ENCODE measurements at regions not wholly inside any gene's neighbourhood (a gene's known extent, or its start where the extent isn't known, plus 50 kb on each side); places are given as distances from the start of the nearest gene placed in this dataset.

GRCh38 chr12:90621927-90622326 is 333.0 kb downstream of the CCER1 start:
- ATAC-seq = no peak
- intact Hi-C loops (cut with DNase I) = no loop called here

GRCh38 chr12:90619943-90620342 is 335.0 kb downstream of the CCER1 start:
- ATAC-seq = no peak

More at GRCh38 chr12:90621927-90622326, 333.0 kb downstream of the CCER1 start:
- no peak for TF ChIP-seq CTCF (IDR thresholded peaks at IDR 0.05)
- no peak overlapping the region for H3K4me3 ChIP-seq
- no peaks in the 10 kb centered on the region for H3K4me1 ChIP-seq
- H3K9me3 ChIP-seq = no peaks in the 10 kb centered on the region
- H3K27ac ChIP-seq = no peak overlapping the region
- H3K27me3 ChIP-seq (ENCODE audit: low read depth) = no peaks in the 10 kb centered on the region
- H3K36me3 ChIP-seq = no peaks in the 10 kb centered on the region
- DNase-seq = no peak

DNA sequence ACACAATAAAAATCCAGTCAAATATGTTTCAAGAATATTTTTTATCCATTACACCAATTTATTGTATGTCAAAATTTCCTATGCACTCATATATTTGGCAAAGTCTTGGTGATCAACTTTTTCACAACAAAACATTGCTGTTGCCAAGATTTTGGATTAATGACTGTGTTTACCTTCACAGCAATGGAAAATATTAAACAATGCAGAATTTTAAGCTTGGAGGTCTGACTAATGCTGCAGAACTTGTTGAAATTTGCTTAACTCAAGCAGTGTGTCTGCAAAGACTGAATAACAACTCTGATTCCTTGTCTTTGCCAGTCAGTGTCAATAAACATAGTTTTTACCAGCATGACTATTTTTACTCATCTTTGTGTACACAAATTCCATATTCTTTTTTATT is 336.4 kb downstream of the CCER1 start:
- Histone ChIP-seq H3K27ac (no peak overlapping the region), H3K4me3 (no peak overlapping the region), H3K4me1 (no peaks in the 10 kb centered on the region), H3K36me3 (no peaks in the 10 kb centered on the region), H3K9me3 (no peaks in the 10 kb centered on the region), H3K27me3 (ENCODE audit: low read depth) (no peaks in the 10 kb centered on the region)
- TF ChIP-seq CTCF (IDR thresholded peaks at IDR 0.05) = no peak
- ATAC-seq (no peak), DNase-seq (no peak)
- intact Hi-C loops (cut with DNase I) = no loop called here

More at GRCh38 chr12:90619943-90620342, 335.0 kb downstream of the CCER1 start:
- no peak for TF ChIP-seq CTCF (IDR thresholded peaks at IDR 0.05)
- intact Hi-C loops (cut with DNase I) = no loop called here
- no peaks in the 10 kb centered on the region for H3K36me3 ChIP-seq
- H3K4me1 ChIP-seq = no peaks in the 10 kb centered on the region
- H3K9me3 ChIP-seq = no peaks in the 10 kb centered on the region
- no peak for DNase-seq
- H3K27ac ChIP-seq = no peak overlapping the region
- no peak overlapping the region for H3K4me3 ChIP-seq
- no peaks in the 10 kb centered on the region for H3K27me3 ChIP-seq (ENCODE audit: low read depth)

DNA sequence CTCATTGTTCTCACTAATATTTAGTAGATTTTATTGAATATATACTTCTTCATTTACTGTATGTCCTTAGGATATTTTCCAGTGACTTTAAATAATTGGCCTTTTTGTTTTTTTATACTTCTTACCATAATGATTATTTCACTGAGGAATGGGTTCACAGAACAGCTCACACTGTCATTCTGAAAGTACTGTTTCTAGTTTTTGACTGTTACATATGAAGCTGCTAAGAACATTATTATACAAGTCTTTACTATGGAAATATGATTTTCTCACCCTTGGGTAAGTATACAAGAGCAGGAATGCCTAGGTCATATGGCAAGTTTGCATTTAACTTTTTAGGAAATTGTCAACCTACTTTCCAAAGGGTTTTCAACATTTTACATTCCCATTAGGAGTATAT is 343.1 kb downstream of the CCER1 start:
- no peak overlapping the region for H3K4me3 ChIP-seq
- intact Hi-C loops (cut with DNase I) = no loop called here
- H3K4me1 ChIP-seq = no peaks in the 10 kb centered on the region
- H3K36me3 ChIP-seq = no peaks in the 10 kb centered on the region
- DNase-seq (no peak), ATAC-seq (no peak)
- no peaks in the 10 kb centered on the region for H3K27me3 ChIP-seq (ENCODE audit: low read depth)
- no peak for TF ChIP-seq CTCF (IDR thresholded peaks at IDR 0.05)
- no peaks in the 10 kb centered on the region for H3K9me3 ChIP-seq
- H3K27ac ChIP-seq = no peak overlapping the region

- Histone ChIP-seq H3K4me1 (no peaks in the 10 kb centered on the region), H3K36me3 (no peaks in the 10 kb centered on the region), H3K27ac (no peak overlapping the region), H3K4me3 (no peak overlapping the region), H3K27me3 (ENCODE audit: low read depth) (no peaks in the 10 kb centered on the region), H3K9me3 (no peaks in the 10 kb centered on the region)
- no peak for TF ChIP-seq CTCF (IDR thresholded peaks at IDR 0.05)
- ATAC-seq = no peak
- intact Hi-C loops (cut with DNase I) = no loop called here
- no peak for DNase-seq
Observed at GRCh38 chr12:90611048-90611447, 343.9 kb downstream of the CCER1 start.
